GM19397 (cell line): ENCODE measurements at regions not wholly inside any gene's neighbourhood (a gene's known extent, or its start where the extent isn't known, plus 50 kb on each side); places are given as distances from the start of the nearest gene placed in this dataset.
"Not testable (repeated sequence)": the region's sequence is repeated elsewhere in the genome, so short reads cannot be mapped to it uniquely, and the experiment has no call there.

Experiments used
- ATAC-seq: cut with Tn5 transposase; IDR thresholded peaks from one replicate; pipeline ENCODE4 v1.9.1; 2021; ENCODE audit warnings: mild to moderate bottlenecking, moderate library complexity; ENCODE audit not compliant: unreplicated experiment

GRCh38 chr5:104650313-104651055 lies 1087.9 kb upstream of the NUDT12 start:
- no peak for ATAC-seq

DNA sequence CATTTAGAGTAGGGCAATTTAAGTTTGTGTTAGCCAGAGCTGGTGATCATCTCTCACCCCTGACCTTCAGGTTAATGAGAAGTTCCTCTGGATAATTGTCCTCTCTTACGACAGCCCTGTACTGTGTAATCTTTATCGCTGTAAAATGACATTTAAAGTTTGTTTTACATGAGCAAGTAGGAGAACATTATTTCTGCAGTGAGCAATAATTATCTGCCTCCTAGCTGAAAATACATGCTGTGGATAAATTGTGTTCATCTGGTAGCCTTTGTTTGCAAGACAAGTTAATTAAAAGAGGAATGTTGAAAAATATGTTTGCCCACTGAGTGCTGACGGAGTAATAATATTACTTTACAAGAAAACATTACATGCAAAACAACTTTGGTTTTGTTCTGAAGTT lies 1083.8 kb upstream of the NUDT12 start:
- no peak for ATAC-seq

GRCh38 chr5:104643320-104643719 lies 1080.7 kb upstream of the NUDT12 start:
- no peak for ATAC-seq

DNA sequence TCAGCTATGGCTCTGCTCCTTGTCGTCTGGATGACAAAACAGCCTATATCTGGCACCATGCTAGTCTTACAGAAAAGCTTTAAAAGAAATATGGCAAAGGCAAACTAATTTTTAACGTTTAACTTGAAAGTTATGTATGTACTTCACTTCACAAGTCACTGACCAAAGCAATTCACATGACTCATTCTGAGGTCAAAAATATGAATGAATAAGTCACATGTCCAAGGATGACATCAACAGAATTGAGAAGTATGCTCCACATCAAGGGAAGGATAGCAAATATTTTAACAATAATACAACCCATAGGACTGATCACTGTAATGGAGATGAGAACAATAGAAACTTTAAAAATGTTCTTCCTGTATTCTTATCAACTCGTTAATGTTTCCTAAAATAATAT lies 1072.6 kb upstream of the NUDT12 start:
- ATAC-seq = no peak

GRCh38 chr5:104628911-104629310 lies 1066.3 kb upstream of the NUDT12 start:
- no peak for ATAC-seq

DNA sequence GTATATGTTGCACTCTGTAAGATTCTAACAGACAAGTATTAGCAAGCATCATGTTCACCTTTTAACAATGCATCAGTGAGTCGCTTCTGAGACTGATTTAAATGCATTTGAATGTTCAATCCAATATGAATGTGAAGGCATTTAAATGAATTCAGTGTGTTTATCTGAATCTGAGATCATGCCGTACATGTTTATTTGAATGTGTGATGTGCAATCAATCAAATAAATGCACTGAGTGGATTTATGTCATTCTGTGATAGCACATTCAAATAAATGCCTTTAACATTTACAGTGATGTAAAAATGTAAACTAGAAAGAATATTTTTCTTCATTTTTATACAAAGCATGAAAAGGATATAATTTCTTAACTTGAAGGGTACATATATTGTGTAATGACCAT lies 1063.5 kb upstream of the NUDT12 start:
- no peak for ATAC-seq

- no peak for ATAC-seq
These were observed 1049.4 kb upstream of the NUDT12 start for GRCh38 chr5:104612005-104612404.

- ATAC-seq = no peak
These were observed 1048.7 kb upstream of the NUDT12 start for GRCh38 chr5:104611135-104611767.

DNA sequence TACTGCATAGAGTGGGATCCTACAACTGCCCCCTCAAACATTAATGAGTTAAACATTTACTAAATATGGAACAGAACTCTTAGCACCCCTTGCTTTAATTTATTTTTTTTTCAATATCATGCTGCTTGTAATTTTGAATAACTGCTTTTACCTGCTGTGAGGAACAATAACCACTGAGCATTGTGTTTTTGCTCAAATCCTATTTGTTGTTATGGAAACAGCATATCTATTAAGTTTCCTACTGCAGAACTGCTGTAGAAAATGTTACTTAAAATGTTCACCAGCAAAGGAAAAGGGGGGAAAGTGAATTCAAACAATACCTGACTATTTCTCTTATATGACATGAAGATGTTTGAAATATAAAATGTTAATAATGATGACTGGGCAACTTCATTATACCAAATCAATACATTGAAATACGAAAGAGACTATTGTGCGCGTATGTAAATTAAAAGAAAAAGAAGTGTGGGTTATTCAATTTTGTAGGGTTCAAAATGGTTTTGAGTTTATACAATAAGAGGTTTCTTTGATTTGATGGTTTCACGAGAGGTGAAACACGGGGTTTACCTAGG lies 1043.8 kb upstream of the NUDT12 start:
- ATAC-seq = no peak

DNA sequence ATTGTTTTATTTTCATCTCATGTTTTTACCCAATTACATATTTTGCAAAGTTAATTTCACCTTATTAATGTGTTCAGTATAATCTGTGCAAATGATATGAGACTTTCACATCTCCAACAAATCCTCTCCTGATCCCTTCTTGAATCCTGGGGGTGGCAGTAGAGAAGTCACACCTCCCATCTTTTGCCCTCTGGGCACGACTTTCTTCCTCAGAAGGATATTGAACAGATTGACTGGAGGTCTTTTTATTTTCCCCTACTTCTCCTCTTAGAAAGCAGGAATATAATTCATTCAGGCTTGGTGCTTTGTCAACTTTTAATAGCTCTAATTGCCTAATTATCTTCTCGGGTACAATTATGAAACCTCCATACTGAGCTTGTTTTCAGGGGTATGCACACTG lies 1037.1 kb upstream of the NUDT12 start:
- ATAC-seq = no peak

DNA sequence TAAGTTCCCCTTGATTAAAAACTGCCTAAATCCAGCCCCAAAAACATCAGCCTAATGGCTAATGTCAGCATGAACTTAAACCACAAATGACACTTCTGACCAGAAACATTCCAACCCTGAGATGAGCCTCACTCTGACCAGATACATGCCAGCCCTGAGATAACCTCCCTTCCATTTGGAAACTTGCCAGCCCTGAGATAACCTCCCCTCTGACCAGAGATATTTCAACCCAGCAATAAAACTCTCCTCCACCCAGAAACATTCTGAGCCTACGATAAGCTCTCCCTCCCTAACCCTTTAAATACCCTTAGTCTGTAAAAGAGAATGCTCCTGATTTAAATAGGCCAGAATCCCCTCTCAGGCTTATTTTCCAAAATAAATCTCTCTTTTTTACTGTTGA lies 1035.7 kb upstream of the NUDT12 start:
- ATAC-seq = no peak

DNA sequence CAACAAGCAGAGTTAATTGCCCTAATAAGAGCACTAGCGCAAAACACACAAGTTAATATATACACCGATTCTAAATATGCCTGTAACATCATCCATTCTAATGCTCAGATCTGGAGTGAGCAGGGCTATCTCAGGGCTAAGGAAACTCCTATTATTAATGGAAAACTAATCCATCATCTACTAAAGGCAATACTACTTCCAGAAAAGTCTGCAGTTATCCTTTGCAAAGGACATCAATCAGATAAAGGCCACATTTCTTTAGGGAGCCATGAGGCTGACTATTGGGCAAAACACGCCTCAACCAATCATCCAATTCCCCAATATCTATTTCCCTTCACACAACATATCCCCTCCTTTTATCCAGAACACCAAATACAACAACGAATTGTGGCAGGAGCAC lies 1032.3 kb upstream of the NUDT12 start:
- no peak for ATAC-seq

- ATAC-seq = no peak
These were observed 1014.1 kb upstream of the NUDT12 start for GRCh38 chr5:104576677-104577076.

DNA sequence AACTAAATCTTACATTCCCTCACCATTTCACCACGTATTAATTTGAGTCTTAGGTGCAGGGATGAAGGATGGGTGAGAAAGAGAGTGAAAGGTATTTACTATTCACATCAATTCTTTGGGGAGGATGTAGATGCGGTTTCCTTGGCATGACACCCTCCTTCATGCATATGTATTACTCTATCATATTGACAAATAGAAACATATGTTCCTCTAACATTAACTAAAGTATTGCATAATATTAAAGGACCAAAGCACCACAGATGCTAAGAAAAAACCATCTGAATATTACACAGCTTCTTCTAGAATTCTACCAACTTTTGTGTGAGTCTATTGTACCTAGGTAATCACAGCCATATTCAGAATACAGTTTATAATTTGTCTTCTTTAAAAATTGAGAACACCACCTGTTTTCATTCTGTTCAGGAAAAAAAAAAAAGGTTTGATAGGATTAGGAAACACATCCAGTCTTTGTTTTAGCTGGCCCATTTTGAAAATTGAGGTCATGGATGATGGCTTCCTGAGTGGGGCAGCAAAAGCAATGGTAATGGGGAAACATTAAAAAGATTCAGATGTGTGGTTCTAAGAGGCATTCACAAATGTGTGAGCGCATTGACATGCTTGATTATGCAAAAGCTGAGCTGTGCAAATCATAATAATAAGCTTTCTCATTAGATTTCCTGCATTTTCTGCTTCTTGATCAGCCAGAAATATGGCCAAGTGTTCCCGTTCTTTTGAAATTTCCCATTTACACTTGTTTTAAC lies 1011.5 kb upstream of the NUDT12 start:
- ATAC-seq = no peak

DNA sequence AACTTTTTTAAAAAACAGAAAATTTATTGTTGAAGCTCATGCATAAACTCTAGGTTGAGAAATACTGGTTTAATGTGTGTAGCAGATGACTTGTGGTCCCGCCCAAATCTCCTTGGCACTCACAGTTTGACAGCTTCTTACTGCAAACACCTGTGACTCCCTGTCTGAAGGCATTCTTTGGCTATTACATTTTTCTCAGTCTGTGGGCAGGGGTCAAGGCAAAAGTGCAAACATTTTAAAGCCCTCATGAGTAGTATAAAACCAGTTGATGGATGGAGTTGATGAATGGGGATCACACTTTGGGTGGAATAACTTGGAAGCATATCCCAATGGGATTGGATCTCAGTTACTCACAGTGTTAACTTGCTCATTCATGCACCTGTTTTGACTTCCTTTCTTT lies 1007.0 kb upstream of the NUDT12 start:
- no peak for ATAC-seq

DNA sequence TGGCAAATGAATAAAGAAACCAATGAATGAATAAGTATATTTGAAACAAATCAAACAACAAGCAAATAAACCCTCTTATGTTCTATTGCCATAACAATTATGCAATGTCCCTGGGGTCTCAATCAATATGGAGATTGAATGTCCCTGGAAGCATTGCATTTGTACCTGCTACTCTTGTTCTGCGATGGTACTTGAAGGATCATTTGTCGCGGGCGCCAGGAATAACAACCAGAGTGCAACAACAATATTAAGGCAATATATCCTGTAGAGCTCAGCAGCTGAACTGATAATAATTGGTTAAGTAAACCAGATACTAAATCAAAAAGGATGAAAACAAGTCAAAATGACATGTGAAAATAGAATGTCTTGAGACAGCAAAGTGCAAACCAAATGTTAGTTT lies 1001.9 kb upstream of the NUDT12 start:
- ATAC-seq = no peak

GRCh38 chr5:104556957-104557356 lies 994.4 kb upstream of the NUDT12 start:
- ATAC-seq = no peak

DNA sequence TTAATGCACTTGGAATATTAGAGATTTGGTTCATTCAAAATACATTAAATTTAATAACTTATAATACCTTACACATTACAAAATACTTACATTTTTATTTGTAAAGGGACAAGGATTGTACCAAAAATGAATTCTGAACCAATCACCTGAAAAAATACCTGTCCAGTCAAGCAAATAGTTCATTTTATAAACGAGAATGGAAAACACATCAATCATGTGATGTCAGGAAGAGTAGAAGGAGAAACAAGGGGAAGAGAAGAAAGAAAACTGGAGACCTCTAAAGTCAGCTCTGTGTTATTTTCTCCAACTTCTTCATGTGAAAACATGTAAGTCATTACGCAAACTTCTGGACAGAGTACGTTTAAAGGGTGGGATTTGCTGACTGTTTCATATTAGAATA lies 989.0 kb upstream of the NUDT12 start:
- no peak for ATAC-seq

DNA sequence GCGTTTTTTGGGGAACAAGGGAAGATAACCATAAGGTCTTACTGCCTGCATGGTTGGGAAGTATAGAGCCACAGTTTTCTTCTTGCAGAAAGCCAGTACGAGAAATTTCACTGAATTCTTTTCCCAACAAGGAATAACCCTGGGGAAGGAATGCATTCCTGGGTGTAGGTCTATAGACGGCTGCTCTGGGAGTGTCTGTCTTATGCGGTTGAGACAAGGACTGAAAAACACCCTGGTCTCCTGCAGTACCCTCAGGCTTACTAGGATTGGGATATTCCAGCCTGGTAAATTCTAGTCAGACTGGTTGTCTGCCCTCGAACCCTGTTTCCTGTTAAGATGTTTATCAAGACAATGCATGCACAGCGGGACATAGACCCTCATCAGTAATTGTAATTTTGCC lies 984.3 kb upstream of the NUDT12 start:
- ATAC-seq = not testable (repeated sequence)

DNA sequence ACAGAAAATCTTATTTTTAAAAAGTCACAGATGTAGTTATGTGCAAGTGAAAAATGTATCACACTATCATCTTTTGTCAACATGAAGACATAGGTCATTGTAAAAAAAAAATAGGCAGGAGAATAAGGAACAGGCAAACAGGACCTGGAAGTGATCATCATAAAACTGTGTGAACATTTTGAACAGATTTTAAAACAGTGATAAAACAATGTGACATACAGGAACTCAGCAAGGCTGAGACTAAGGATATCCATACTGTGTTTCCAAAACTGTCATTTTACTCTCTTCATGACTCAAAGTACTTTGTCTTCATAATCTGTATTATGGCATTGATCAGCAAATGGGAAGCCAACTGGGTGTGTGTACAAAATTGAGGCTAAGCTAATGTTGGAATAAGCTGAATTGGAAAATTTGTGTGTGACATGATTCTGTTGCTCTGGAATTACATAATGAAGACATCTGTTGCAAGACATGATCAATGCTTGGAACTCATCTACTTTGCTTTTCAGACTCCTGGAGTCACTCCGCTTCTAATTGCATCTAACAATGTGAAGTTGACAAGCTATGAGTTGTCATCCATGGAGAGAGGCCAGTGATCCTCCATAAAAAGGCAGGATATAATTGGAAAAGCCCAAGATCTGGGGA lies 978.7 kb upstream of the NUDT12 start:
- no peak for ATAC-seq

DNA sequence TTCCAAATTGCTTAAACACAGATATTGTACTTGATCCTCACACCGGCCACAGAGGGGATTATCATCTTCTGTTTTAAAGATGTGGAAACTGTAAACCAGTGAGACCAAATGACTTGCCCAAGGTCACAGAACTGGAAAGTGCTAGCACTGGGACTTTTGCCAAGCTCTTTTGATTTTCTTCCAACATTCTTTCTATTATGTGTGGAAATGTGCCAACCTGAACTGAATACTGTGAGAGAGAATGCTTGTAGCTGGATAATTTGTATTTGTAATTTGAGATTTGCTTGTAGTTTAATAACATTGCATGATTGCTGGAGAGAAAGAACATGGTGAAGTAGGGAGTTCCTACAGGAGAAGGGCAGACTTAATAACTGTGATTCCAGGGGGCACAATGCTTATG lies 977.9 kb upstream of the NUDT12 start:
- no peak for ATAC-seq
